ENCODE measurements at regions not wholly inside any gene's neighbourhood (a gene's known extent, or its start where the extent isn't known, plus 50 kb on each side); places are given as distances from the start of the nearest gene placed in this dataset.

DNA sequence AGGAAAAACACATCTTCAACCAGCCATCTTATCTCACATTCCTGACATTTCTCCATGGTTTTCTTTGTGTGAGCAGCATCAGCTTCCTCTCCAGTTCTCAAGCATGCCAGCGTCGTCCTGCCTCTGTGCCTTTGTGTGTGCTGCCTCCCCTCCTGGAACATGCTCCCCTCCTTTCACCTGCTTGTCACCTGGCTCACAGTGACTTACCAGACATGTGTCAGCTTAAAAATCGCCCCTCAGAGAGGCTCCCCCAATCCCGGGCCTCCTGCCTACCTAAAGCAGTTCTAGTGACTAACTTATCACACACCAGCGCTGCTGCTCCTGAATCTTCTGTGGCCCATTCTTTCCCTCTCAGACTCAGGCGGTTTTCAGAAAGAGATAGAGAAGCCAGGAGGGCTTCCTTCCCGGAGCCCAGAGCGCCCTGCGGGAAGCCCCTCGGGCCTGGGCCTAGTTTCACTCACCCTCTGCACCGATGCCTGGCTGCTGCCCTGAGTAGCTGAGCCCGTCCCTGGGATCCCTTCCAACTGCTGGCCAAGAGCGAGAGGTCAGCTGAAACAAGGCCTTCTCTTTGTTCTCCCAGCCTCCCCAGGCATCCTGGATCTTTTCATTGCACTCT is 51.1 kb upstream of the MVB12B start:
- no peak for DNase-seq

GRCh38 chr9:126276056-126276728 is 50.4 kb upstream of the MVB12B start:
- no peak for DNase-seq
